HUES6 (cell line): ENCODE measurements at regions not wholly inside any gene's neighbourhood (a gene's known extent, or its start where the extent isn't known, plus 50 kb on each side); places are given as distances from the start of the nearest gene placed in this dataset.

Source experiments
- H3K27ac ChIP-seq: 2 replicates; pipeline ENCODE4 v1.7.0; 2013; ENCODE audit warnings: low read depth, mild to moderate bottlenecking, low read length, inconsistent platforms
- H3K27me3 ChIP-seq: 2 replicates; pipeline ENCODE4 v1.6.1; 2013; ENCODE audit warnings: low read length; ENCODE audit not compliant: control insufficient read depth, insufficient read depth
- H3K36me3 ChIP-seq: 2 replicates; pipeline ENCODE4 v1.6.1; 2013; ENCODE audit warnings: low read length; ENCODE audit not compliant: control insufficient read depth, insufficient read depth
- H3K4me1 ChIP-seq: 2 replicates; pipeline ENCODE4 v1.6.1; 2013; ENCODE audit warnings: low read length; ENCODE audit not compliant: control insufficient read depth, insufficient read depth
- H3K4me3 ChIP-seq: 2 replicates; pipeline ENCODE4 v1.5.1; 2013; ENCODE audit warnings: low read depth, low read length
- H3K9ac ChIP-seq: one replicate; pipeline ENCODE4 v1.6.1; 2013; ENCODE audit warnings: mild to moderate bottlenecking, low read length
- H3K9me3 ChIP-seq: 2 replicates; pipeline ENCODE4 v1.6.1; 2013; ENCODE audit warnings: low read depth, low read length; ENCODE audit not compliant: control insufficient read depth, insufficient read depth

DNA sequence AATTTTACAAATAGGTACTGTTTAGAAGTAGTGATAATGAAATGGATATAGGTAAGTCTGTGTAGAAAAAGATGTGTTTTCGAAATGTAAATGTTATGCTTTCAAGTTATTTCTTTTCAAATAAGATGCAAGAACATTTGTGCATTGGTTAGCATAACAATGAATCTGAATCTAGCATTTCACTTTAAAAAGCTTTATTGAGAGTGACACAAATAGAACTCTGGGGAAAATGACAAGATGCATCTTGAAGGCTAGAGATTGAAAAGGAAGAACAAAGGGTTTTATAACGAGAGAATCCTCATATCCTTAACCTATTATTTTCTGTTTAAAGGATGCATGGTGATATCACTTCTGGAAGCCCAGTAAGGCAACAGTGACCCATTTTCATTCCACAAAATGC is 639.9 kb upstream of the PTCHD4 start:
- H3K27me3 ChIP-seq = no peaks in the 10 kb centered on the region
- no peaks in the 10 kb centered on the region for H3K4me1 ChIP-seq
- no peak overlapping the region for H3K9ac ChIP-seq
- no peaks in the 10 kb centered on the region for H3K9me3 ChIP-seq
- H3K4me3 ChIP-seq = no peak overlapping the region
- no peaks in the 10 kb centered on the region for H3K36me3 ChIP-seq
- H3K27ac ChIP-seq = no peak overlapping the region

DNA sequence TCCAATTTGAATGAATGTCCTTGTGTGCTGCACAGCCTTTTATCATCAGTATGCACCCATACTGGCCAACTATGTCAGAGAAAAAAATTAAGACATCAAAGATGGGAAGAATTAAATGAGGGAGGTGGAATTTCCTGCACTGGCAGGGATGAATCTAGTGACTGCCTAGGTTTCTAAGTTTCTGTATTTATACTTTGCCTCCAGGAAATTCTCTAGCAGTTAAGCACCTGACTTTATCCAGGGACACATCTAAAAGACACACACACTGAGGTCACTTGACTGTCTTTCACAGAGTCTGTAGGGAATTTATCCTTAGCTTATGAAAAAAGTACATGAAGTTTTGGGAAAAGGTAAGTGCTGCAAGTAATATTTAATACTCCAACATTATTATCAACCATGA is 636.5 kb upstream of the PTCHD4 start:
- Histone ChIP-seq H3K9ac (no peak overlapping the region), H3K9me3 (no peaks in the 10 kb centered on the region), H3K4me3 (no peak overlapping the region), H3K27me3 (no peaks in the 10 kb centered on the region), H3K27ac (no peak overlapping the region), H3K36me3 (no peaks in the 10 kb centered on the region), H3K4me1 (no peaks in the 10 kb centered on the region)

DNA sequence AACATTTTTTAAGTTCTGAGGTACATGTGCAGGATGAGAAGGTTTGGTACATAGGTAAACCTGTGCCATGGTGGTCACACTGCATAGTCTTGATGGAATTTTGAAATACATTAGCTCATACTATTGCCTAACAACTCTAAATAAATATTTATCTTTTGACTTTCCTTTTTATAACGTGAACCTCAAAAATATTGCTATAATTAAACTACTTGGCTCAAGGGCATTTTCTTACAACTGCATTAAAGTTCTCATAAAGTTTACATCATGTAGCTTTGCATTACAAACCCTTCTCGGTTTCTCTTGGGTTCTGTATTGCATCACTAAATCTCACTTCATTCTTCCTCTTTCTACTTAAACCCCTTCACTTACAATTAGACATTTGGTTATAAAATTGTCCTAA is 636.0 kb upstream of the PTCHD4 start:
- H3K27ac ChIP-seq = no peak overlapping the region
- no peaks in the 10 kb centered on the region for H3K9me3 ChIP-seq
- H3K4me1 ChIP-seq = no peaks in the 10 kb centered on the region
- H3K27me3 ChIP-seq = no peaks in the 10 kb centered on the region
- H3K4me3 ChIP-seq = no peak overlapping the region
- no peaks in the 10 kb centered on the region for H3K36me3 ChIP-seq
- H3K9ac ChIP-seq = no peak overlapping the region

DNA sequence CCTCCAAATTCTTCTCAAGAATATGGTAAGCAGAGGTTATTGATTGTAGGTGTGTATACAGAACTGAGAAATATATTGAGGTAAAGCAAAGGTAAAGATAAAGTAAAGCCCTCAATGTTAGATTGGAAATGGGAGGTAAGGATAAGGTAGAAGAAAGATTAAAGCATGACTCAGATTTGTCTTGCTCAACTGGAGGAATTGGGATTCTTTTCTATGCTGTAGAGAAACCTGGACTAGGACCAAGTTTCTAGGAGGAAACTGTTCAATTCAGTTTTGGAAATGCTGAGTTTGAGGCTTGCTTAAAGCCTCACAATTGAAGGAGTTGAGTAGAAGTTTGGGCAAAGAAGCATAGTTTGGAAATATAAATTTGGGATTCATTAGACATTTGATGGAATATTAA is 634.0 kb upstream of the PTCHD4 start:
- Histone ChIP-seq H3K9ac (no peak overlapping the region), H3K4me3 (no peak overlapping the region), H3K36me3 (no peaks in the 10 kb centered on the region), H3K27ac (no peak overlapping the region), H3K4me1 (no peaks in the 10 kb centered on the region), H3K27me3 (no peaks in the 10 kb centered on the region), H3K9me3 (no peaks in the 10 kb centered on the region)

DNA sequence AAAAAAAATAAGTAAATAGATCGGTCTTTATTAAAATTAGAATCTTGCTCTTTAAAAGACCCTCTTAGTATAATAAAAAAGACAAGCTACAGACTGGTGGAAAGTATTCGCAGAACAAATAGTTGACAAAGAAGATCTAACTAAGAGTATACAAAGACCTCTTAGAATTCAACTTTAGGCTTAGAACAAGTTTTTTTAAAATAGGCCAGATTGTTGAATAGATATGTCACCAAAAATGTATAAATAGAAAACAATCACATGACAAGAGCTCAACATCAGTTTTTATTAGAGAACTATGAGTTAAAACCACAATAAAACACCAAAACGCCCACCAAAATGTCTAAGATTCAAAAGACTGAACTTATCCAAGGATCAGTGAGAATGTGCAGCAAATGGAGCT is 632.7 kb upstream of the PTCHD4 start:
- Histone ChIP-seq H3K9me3 (no peaks in the 10 kb centered on the region), H3K9ac (no peak overlapping the region), H3K27ac (no peak overlapping the region), H3K4me3 (no peak overlapping the region), H3K4me1 (no peaks in the 10 kb centered on the region), H3K27me3 (no peaks in the 10 kb centered on the region), H3K36me3 (no peaks in the 10 kb centered on the region)

DNA sequence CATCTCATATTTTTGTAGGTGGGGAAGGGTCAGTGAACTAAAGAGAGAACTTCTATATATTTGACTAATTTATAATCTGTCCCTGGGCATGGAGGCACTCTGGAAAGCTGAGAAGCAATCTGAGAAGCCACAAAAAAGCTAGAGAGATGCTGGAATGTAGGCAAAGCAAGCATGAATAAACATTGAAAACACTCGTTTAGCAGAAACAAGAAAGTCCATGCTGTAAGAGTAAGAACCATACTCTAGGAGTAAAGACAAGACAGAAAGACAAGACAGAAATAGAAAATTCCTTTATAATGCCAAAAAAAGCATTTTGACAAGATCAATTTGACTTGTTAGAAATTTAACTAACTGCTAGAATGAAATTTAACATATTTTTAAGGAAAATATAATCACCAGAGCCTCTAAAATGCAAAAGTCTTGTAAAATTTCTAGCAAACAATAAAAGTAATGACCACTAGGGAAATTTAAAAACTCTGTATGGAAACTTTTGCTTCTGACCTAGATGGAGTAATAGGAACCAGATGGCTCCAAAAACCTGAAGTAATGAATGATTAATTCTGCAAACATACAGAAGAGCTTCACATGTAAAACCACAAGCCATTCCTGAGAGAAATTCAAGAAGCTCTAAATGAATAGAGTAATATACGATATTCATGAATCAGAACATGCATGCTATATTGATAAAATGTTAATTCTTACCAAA is 625.7 kb upstream of the PTCHD4 start:
- Histone ChIP-seq H3K27ac (no peak overlapping the region), H3K9ac (no peak overlapping the region), H3K4me3 (no peak overlapping the region), H3K36me3 (no peaks in the 10 kb centered on the region), H3K9me3 (no peaks in the 10 kb centered on the region), H3K27me3 (no peaks in the 10 kb centered on the region), H3K4me1 (no peaks in the 10 kb centered on the region)

DNA sequence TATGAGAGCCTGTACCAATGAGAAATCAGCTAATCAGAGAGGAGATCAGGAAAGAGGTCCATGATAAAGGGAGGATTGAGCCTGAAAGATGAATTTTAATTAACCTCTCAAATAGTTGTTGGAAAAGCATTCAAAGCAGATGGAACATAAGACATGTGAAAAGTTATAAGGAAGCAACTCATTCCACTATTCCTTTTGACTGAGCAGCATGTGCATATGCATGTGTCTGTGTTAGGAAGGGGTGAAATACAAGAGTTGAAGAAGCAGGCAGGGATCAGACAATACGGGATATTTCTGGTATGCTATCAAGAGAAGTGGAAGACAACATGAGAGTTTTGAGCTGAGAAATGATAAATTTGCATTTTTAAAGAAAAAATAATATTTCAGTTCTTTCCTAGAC is 624.8 kb upstream of the PTCHD4 start:
- H3K27me3 ChIP-seq = no peaks in the 10 kb centered on the region

DNA sequence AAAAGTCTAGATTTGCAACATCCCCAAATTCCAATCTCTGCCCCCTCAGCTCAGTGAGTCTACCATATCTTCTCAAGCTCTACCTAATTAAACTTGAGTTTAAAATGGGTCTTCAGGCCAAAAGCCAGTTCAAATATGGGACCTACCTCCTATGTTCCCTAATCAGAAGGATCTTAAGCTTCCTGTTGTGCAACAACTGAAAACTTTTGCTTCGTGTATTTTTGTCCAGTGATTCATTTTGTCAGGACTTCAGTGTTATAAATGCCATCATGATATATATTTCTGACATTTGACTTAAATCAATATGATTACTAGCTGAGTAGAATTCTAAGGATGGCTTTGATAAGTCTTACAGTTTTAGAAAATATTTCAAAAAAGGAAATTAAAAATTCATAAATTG is 622.6 kb upstream of the PTCHD4 start:
- Histone ChIP-seq H3K36me3 (no peaks in the 10 kb centered on the region), H3K27me3 (no peaks in the 10 kb centered on the region), H3K4me3 (no peak overlapping the region), H3K27ac (no peak overlapping the region), H3K9me3 (peaks cover 3% of the 10 kb centered on the region; the same call in 1 of the 2 replicates), H3K4me1 (no peaks in the 10 kb centered on the region), H3K9ac (no peak overlapping the region)

More for the DNA sequence above, 624.8 kb upstream of the PTCHD4 start:
- H3K4me1 ChIP-seq = no peaks in the 10 kb centered on the region
- no peak overlapping the region for H3K27ac ChIP-seq
- H3K36me3 ChIP-seq = no peaks in the 10 kb centered on the region
- H3K4me3 ChIP-seq = no peak overlapping the region
- H3K9me3 ChIP-seq = peaks cover 3% of the 10 kb centered on the region; the same call in 1 of the 2 replicates
- H3K9ac ChIP-seq = no peak overlapping the region

DNA sequence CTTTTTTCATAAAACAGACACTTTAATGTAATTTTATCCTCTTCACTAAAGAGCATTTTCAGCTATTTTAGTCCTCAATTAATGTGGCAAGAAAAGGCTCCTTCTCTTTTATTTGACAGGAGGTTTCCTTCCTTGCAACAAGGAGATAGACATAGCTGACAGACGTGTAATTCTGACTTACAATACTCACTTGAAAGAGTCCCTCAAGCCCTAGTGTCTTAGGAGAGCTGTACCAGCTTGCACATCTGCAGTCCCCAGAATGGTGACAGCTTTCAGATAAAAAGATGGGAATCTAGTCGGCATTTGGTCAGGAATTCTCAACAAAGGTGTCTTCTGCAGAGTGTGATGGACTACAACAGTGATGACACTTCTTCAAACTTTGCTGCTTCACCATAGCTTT is 603.7 kb upstream of the PTCHD4 start:
- Histone ChIP-seq H3K9me3 (no peaks in the 10 kb centered on the region), H3K27me3 (no peaks in the 10 kb centered on the region), H3K27ac (no peak overlapping the region), H3K4me1 (no peaks in the 10 kb centered on the region), H3K9ac (no peak overlapping the region), H3K36me3 (no peaks in the 10 kb centered on the region), H3K4me3 (no peak overlapping the region)

DNA sequence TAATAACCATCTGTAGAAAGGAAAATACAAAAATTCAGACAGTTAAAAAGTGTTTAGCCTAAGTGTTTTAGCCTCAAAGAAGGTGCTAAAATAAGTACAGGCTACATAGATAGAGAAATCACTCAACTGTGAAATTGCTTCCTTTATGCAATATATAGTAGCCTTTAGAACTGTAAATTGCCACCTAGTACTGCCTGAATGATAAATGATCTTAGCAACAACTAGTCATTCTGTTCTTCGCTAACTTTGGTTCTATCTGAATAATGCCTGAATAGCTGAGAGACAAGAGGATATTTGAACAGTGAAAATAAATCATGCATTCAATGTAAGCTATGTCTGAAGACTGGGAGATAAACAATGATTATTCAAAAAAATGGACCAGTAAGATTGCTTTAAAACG is 603.3 kb upstream of the PTCHD4 start:
- Histone ChIP-seq H3K4me3 (no peak overlapping the region), H3K27ac (no peak overlapping the region), H3K27me3 (no peaks in the 10 kb centered on the region), H3K9me3 (no peaks in the 10 kb centered on the region), H3K36me3 (no peaks in the 10 kb centered on the region), H3K4me1 (no peaks in the 10 kb centered on the region), H3K9ac (no peak overlapping the region)

DNA sequence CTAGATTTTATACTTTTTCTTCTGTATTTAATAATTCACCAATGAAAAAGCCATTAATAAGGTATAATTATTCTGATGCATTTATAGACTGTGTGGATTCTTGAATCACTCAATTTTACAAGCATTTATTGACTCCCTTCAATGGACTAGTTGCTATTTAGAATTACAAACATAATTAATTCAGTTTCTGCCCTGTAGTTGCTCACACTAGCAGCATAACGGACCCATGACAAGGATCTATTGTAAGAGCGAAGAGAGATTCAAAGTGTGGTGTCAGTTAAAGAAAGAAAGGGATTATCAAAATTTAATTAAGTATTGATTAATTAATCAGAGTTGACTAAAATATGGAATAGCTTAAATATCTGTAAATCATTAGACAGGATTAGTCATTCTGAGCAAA is 602.6 kb upstream of the PTCHD4 start:
- Histone ChIP-seq H3K9me3 (no peaks in the 10 kb centered on the region), H3K4me1 (no peaks in the 10 kb centered on the region), H3K4me3 (no peak overlapping the region), H3K27ac (no peak overlapping the region), H3K9ac (no peak overlapping the region), H3K36me3 (no peaks in the 10 kb centered on the region), H3K27me3 (no peaks in the 10 kb centered on the region)

DNA sequence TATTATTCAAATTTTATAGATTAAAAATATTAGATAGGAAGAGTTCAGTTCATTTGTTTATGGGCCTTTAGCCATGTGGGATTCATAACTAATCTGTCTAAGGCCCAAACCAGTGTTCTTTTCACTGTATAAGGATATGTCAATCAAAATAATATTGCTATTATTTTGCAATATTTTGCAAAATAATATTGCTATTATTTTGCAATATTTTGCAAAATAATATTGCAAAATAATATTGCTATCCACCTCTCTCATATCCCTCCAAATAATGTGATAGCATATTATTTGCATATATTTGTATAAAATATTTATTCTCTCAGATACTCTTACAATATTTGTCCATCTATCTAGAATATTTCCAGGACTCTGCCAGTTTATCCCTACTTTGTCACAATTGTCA is 595.3 kb upstream of the PTCHD4 start:
- no peaks in the 10 kb centered on the region for H3K9me3 ChIP-seq
- no peaks in the 10 kb centered on the region for H3K36me3 ChIP-seq
- H3K4me3 ChIP-seq = no peak overlapping the region
- no peak overlapping the region for H3K9ac ChIP-seq
- H3K27me3 ChIP-seq = no peaks in the 10 kb centered on the region
- H3K27ac ChIP-seq = no peak overlapping the region
- H3K4me1 ChIP-seq = no peaks in the 10 kb centered on the region
